ENCODE measurements at regions not wholly inside any gene's neighbourhood (a gene's known extent, or its start where the extent isn't known, plus 50 kb on each side); places are given as distances from the start of the nearest gene placed in this dataset.
A peak's percentile ranks its signal among the peaks of the same experiment; 100 is the strongest.
"Not testable (repeated sequence)": the region's sequence is repeated elsewhere in the genome, so short reads cannot be mapped to it uniquely, and the experiment has no call there.

DNA sequence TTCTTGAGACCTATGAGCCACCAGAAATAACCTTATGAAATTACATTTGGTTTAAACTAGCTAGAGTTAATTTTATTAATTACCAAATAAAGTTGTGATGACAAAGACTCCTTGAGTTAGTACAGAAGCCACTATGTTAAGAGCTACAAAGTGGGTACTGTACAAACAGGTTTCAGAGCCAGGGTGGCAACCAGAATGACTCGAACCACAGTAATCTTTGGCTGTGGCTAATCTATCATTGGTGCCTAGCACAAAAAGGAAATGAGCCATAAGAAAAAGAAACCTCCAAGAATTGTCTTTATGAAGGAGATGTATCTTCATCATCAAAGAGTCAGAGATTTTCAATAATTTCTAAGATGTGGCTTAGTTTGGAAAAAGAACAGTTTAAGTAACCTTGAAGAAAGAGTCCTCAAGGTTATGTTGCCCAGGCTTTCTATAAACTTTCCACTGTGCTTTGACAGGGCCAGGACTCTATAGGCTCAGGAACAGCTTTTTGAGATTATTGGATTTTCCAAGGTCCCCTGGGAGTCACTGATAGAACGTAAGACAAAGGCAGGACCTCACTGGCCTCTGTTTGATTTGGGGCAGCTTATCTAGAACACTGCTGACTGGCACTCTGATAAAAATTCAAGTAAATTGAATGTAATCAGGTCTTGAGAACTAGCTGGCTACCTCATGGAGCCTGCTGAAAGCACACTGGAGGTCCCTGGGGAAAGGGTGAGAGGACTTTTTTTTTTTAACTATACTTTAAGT lies 777.7 kb downstream of the STIM2 start:
- no peak for DNase-seq (ENCODE audit: low spot score)

DNA sequence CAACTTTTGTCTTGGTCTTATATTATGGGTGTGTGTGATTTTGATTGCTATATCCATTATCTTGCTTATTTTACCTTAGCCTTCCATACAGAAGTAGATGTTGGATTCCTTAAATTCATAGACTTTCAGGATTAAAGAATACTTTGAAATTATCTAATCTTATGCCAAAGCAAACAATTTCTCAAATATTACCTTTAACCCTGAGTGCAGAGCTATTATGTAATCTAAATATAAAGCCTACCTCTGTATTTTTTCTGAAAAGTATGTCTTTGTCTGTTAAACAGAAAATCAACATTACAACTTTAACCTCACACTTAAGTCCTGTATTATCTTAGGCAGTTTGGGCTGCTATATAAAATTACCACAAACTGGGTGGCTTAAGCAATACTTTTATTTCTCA lies 782.5 kb downstream of the STIM2 start:
- no peak for DNase-seq (ENCODE audit: low spot score)

DNA sequence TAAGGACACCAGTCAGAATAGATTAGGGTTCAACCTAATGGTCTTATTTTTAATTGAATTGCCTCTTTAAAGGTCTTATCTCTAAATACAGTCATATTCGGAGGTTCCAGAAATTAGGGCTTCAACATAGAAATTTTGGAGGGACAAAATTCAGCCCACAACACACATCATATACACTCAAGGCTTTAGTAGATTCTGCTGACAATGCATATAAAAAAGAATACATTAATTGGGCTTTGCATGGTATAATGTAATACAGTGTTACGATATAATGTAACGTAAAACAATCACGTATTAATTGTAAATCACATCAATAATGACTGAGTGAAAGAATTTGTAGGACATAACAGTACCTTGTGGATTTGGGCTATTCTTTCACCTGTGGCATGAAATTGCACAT lies 787.8 kb downstream of the STIM2 start:
- no peak for DNase-seq (ENCODE audit: low spot score)

DNA sequence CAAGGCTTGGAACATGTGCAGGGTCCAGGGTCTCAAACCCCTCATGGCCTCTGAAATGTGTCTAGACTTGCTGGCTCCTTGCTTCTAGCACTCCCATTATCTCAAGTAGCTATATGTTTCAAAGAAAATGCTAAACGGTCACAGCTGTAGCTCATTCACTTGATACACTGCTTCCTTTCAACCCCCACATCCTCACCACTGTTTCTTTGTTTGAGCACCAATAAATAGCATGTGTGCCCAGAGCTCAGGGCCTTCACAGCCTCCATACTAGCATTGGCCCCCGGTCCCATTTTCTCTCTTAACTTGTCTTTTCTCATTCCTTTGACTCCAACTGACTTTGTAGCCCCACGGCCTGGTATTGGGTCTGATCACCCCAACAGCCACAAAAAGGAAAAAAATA lies 801.8 kb downstream of the STIM2 start:
- DNase-seq (ENCODE audit: low spot score), result no peak

DNA sequence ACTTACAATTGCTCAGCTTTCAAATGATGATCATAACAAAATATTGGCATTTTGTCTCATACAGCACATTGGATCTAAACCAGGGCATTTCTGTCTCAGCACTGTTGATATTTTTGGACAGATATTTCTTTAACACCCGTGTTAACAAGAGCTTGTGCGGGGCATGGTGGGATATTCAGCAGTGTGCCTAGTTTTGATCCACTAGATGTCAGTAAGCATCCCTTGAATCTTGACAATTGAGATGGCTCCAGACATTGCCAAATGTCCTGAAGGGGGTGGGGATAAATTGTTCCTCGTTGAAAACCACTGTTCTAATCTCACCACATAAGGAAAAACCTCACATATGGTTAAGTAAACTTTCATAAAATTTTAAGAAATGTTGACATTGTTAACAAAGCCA lies 806.3 kb downstream of the STIM2 start:
- peak; percentile 6 for DNase-seq (ENCODE audit: low spot score)

DNA sequence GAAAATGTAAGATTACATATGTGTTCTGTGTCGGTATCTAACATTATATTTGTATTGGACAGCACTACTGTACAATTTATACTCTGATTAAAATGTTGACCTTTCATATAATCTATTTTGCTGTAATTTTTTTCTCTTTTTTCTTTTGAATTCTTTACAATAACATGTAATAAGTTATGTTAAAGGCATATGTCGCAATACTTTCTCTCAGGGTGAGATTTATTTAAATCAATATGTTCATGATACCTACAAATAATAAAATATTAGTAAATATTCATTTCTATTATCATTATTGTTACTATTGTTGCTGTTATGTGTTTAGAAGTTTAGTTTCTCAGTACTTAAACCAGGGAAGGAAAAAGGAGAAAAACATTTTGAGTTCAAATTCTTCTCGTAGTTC lies 807.4 kb downstream of the STIM2 start:
- no peak for DNase-seq (ENCODE audit: low spot score)

DNA sequence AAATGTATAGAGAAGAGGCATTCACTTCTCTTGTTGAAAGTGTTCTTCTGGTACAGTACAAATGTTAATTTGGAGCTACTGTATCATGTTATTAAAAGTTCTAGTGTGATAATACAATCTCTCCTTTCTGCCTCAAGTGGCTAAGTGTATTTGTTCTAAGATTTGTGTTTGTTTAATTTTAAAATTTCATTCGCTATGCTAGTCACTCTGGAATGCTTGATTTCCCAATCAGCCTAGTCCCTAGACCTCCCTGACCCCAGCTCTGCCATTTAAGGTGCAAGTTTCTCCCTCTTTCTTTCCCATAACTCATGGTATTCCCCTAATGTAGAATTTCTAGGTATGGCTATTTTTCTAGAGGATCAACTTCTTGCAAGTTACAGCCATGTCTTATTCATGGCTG lies 817.4 kb downstream of the STIM2 start:
- no peak for DNase-seq (ENCODE audit: low spot score)

DNA sequence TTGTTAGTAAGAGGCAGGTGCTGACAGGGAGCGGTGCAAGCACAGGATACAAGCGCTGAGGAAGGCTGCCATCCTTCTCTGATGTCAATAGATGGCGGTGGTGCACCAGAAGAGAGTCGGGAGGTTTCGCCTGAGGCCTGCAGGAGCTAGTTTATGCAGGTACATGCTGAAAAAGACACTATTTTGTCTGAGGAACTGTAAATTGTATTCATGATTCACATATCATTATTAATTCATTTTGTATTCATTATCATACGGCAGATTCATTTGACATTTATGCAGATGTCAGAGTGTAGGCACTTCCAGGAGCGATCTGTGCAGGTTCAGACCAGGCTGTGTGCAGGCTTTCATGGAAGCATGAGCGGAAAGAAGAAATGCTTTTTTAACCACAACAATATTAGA lies 824.0 kb downstream of the STIM2 start:
- peak; percentile 31 for DNase-seq (ENCODE audit: low spot score)

DNA sequence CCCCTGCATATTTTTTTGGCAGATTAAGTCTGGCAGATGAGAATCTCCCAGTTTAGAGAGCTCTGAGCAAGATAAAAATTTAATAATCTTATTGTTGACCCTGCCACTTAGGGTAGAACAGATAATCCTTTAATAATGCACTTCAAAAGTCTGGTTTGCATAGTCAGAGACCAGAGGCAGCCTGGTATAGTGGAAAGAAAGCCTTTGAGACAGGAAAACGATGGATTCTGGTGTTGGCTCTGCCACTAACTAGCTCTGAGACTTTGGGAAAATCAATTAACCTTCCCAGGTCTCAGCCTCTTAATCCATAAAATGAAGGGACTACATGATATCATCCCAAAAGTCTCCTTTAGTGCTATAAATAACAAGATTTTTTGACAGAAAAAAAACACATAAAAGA lies 824.5 kb downstream of the STIM2 start:
- DNase-seq (ENCODE audit: low spot score), result no peak

DNA sequence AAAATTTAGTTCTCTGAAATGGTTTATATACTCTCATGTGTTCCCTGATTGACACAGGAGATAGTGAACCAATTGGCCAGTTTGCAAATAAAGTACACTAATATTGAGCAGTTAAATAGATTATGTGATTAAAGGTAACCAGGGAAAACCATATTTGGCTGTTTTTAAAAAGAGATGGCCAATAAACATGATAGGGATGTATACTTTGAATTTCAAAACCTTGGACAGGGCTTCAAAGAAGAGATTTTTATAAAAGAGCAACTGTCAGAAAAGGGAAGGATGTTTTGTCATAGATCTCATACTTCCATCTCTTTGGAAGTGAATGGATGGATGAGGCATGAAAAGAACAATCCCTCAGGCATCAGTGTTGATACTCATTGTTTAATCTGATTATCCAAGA lies 825.3 kb downstream of the STIM2 start:
- no peak for DNase-seq (ENCODE audit: low spot score)

DNA sequence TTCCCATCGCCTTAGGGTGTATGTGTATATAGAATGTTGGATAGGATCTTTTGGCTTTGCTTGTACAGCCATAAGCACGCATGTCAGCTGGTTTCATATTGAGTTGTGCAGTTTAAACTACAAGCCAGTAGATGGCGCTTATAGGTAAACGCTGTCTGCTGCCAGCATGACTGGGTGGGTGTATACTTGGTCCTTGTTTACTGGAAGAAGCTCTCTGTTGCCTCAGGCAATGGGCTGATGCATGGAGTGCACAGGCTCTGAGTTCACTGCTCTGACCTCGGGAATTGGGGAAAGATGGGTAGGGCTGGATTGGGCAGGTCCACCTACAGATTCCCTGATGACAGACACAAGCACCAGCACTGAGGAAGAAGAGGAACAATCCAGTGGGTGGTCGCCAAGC lies 831.5 kb downstream of the STIM2 start:
- DNase-seq (ENCODE audit: low spot score), result peak; percentile 40

DNA sequence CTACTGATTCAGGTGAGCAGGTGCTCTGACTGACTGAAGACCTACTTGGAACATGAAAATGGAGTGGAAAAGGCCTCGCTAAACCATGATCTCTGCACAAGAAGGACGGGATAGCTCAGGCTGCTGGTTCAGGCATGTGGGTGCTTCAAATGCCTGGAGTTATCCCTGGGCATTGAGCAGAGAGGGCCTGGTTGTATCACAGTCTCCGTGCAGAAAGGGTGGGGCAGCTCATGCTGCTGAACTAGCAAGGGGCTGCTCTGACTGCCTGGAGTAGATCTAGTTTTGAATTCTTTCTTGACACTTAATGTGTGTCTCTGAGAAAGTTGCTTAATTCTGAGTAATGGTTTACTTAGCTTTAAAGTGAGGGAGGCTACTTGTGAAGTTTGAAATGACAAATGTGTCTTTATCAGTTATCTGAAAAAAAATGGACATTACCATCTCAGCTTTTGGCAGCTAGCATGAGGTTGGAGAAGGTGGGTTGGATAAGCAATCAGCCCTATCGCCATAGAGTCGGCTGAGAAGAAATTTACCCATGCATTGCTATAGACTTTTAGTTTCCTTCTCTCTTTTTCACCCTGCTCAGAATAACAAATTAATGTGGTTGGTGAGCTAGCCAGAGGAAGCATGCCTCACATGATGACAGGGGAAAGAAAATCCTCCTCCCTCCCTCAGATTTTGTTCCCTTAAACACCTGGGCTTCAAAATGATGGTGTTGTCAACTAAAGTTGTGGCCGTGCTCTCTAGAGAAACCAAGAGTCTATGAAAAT lies 832.4 kb downstream of the STIM2 start:
- no peak for DNase-seq (ENCODE audit: low spot score)

DNA sequence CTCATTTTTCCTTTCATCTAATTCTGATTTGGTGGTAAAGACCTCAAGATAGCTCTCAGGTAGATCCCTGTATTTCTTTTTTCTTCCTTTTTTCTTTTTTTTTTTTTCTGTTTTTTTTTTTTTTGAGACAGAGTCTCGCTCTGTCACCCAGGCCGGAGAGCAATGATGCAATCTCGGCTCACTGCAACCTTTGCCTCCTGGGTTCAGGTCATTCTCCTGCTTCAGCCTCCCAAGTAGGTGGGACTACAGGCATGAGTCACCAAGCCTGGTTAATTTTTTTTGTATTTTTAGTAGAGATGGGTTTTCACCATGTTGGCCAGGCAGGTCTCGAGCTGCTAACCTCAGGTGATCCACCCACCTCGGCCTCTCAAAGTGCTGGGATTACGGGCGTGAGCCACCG lies 835.6 kb downstream of the STIM2 start:
- DNase-seq (ENCODE audit: low spot score), result not testable (repeated sequence)

DNA sequence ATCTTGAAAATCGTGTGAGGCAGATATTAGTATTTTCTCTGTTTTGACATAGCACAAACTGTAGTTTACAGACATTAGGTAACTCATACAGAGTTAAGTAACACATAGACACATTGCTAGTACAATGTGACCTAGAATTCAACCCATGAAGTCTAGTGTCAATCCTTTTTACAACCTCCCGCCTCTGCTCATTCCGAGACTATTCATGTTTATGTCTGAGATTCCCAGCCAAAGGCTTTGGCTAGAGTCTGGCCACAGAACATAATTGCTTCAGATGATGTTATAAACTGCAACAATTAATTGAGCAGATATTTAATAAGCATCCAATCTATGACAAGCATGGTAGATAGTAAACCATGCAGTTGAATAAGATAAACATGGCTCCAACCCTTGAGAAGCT lies 841.0 kb downstream of the STIM2 start:
- DNase-seq (ENCODE audit: low spot score), result no peak

DNA sequence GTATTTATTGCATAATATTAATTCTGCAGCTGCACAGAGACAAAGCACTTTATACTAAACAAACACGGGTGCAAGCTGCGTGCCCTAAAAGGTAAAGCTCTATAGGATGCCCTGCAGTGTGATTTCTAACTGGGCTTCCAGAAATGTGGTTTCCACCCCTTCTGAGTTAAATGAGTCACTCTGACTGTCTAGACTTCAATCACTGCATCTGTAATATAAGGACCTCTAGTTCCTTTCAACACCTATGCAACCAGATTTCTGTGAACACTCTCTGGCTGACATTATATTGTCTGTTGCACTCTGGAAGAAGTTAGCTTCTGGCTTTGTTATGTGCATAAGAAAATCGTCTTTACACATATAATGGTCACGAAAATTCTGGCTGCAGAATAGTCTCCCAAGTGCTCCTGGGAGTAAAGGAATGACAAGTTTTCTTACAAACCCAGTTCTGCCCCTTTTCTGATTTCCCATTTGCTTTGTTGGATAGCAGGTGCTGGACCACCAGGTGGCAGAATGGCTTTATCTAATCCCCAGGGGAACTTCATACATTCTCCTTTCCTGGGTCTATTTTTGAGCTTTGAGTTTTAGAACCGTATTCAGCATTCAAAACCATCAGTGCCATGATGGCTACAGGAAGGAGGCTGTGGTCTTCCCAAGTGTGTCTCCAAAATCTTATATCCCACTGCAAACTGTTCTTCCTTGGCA lies 842.2 kb downstream of the STIM2 start:
- DNase-seq (ENCODE audit: low spot score), result peak; percentile 22

DNA sequence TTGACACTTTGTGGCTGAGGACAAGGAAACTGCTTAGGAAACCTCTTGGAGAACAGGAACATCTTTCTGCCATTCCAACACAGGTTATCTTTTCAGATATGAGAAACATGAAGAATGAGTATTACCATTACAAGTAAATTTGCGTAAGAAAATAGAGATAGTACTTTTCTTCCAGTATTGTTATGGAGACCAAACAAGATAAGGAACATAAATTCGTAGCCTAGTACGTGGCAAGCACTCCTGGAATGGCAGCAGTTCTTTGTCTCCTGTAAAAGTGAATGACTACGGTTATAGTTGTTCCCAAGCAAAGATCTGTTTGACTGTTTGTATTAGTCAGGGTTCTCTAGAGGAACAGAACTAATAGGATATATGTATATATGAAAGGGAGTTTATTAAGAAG lies 843.1 kb downstream of the STIM2 start:
- DNase-seq (ENCODE audit: low spot score), result no peak

DNA sequence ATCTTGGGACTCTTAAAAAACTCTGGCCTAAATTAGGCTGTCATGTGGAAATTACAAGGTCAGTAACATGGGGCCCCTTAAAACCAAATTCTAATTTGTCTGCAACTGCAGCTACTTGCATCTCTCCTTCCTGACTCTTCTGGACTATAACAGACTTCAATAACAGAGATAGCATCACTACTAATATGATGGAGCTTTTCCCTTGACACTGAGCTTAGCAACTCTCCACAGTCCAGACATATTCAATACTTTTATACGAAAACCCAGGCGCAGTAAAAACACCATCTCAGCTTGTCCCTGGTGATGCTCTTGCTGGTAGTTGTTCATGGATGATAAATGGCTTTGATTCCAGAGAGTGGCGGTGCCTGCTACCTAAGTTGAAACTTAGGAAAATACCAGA lies 850.4 kb downstream of the STIM2 start:
- no peak for DNase-seq (ENCODE audit: low spot score)

DNA sequence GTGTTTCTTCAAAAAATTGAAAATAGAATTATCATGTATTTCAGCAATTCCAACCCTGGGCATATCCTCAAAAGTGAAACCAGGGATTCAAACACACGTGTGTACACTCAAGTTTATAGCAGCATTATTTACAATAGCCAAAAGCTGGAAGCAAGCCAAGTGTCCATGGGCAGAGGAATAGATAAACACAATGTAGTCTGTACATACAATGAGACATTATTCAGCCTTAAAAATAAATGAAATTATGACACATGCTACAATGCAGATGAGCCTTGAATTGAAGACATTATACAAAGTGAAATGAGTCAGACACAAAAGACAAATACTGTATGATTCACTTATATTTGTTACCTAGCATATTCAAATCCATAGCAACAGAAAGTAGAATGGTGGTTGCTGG lies 853.4 kb downstream of the STIM2 start:
- no peak for DNase-seq (ENCODE audit: low spot score)

DNA sequence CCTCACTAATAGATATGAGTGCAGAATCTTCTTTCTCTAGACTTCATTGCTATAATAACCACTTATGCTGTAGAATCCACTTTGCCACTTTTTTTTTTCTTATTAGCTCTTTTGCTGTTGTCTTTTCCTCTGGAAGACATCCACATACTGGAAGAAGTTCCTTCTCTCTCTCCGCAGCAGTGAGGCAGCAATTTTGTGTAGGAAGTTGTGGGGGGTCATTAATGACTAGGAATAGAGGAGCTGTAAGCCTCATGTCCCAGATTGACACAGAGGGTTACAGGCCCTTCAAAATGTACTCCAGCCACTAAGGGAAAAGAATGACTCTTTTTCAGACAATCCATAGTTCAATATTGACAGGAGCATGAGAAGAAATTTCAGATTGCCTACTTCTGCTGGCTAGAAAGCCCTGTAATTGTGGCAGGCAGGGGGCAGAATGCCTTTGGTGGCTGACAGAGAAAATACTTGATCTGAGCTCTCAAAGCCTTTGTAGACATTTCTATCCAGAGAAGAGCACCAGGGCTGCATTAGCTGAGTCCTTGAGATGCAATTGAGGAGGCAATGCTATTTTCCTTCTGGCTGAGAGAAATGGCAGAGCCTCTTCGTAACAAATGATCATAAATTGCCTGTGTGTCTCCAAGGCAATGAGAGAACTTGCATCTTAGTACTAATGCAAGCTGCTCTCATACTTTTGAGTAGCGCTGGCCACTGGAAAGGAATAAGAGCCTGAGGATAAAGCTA lies 856.2 kb downstream of the STIM2 start:
- no peak for DNase-seq (ENCODE audit: low spot score)

DNA sequence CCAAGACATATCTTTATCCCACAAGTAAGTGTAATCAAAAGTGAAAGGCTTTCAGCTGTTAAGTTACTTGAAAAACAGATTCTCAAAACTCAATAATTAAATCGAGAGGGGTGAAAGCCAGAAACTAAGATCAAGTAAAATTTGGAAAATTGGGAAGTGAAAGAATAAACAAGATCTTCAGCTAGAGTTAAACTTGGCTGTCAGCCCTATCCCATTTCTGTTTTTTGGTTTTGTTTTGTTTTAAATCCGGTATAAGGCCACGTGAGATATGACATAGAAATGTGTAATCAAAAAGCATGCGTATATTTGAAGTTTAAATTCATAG lies 856.8 kb downstream of the STIM2 start:
- no peak for DNase-seq (ENCODE audit: low spot score)

DNA sequence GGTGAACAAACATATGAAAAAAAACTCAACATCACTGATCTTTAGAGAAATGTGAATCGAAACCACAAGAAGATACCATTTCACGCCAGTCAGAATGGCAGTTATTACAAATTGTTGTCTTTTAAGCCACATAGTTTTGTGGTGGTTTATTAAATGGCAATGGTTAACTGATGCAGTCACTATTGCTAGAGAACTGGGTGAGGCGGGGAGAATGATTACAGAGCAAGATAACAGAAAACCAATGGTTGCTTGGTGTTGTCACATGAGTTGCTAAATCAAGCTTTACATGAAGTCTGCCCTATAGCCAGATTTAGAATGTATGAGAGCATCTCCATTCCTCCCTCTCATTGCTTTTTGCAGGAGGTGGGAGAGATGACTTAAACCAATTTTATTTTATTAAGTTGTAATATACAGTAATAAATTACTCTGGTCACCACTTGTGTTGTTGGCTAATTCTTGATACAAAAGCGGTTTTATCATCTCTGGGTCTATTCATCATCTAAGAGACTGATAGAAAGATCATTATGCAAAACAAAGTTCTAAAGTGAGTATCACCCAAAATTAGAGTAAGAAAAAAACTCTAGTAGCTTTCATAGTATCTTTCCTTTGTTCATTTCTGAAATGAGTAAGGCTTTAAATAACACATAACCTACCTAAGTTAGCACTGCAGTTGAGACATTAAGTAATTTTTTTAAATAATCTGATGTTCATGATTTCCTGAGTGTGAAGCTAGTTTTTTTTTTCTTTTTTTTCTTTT lies 859.5 kb downstream of the STIM2 start:
- DNase-seq (ENCODE audit: low spot score), result no peak

DNA sequence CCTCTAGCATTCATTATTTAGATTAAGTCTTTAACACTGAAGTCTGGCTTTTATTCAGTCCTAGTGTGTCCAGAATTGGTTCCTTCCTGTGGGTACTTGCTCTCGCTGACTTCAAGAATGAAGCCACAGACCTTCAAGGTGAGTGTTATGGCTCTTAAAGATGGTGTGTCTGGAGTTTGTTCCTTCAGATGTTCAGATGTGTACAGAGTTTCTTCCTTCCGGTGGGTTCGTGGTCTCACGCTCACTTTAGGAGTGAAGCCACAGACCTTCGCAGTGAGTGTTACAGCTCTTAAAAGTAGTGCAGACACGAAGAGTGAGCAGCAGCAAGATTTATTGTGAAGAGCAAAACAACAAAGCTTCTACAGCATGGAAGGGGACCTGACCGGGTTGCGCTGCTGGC lies 860.6 kb downstream of the STIM2 start:
- no peak for DNase-seq (ENCODE audit: low spot score)
